Tibial nerve (tissue), 4 donors: ENCODE measurements at regions not wholly inside any gene's neighbourhood (a gene's known extent, or its start where the extent isn't known, plus 50 kb on each side); places are given as distances from the start of the nearest gene placed in this dataset.

ENCODE experiments used
- CTCF ChIP-seq, 5 experiments: fragments of 200-600 bp in 3 of 5; fragments of 450-650 bp in 2 of 5; sonication (generic) in 3 of 5; IDR thresholded peaks; one replicate each; pipeline ENCODE4 v1.5.1; 2016 to 2019; ENCODE audit warnings: antibody characterized with exemption in 5 of 5, mild to moderate bottlenecking in 3 of 5, moderate library complexity in 2 of 5
- EP300 ChIP-seq, 2 donors: sonication (generic); formaldehyde crosslinking; IDR thresholded peaks; one replicate each; pipeline ENCODE4 v1.6.1; 2017; ENCODE audit warnings: antibody characterized with exemption in 2 of 2, mild to moderate bottlenecking in 1 of 2
- POLR2A ChIP-seq, 2 donors: fragments of 450-650 bp; IDR thresholded peaks; one replicate each; pipeline ENCODE4 v1.6.1; 2017; ENCODE audit warnings: antibody characterized with exemption in 2 of 2, mild to moderate bottlenecking in 2 of 2, moderate library complexity in 2 of 2

- TF ChIP-seq CTCF (IDR thresholded peaks at IDR 0.05), result no peak
- TF ChIP-seq POLR2A (IDR thresholded peaks at IDR 0.05), result no peak
- no peak for TF ChIP-seq EP300 (IDR thresholded peaks at IDR 0.05)
These were observed 191.9 kb upstream of the CTNNB1 start for GRCh38 chr3:41007399-41007798.
